Transverse colon (tissue), 4 donors: ENCODE measurements at regions not wholly inside any gene's neighbourhood (a gene's known extent, or its start where the extent isn't known, plus 50 kb on each side); places are given as distances from the start of the nearest gene placed in this dataset.

Experiments
- DNase-seq: peaks from one replicate; pipeline ENCODE4 v3.0.0-alpha.2; 2019
- H3K27ac ChIP-seq, 4 donors: fragments of 200-600 bp; sonication (generic); 2 replicates each; pipeline ENCODE4 v1.5.1; 2016 to 2018; ENCODE audit warnings: inconsistent platforms in 4 of 4
- H3K27me3 ChIP-seq: fragments of 200-600 bp; sonication (generic); 2 replicates; pipeline ENCODE4 v1.5.1; 2017; ENCODE audit warnings: inconsistent platforms
- H3K36me3 ChIP-seq, 4 donors: fragments of 200-600 bp; sonication (generic); 2 replicates each; pipeline ENCODE4 v1.5.1; 2017 to 2019; ENCODE audit warnings: inconsistent platforms in 4 of 4
- H3K4me1 ChIP-seq, 4 donors: fragments of 200-600 bp; sonication (generic); 2 replicates each; pipeline ENCODE4 v1.5.1; 2017 to 2020; ENCODE audit warnings: inconsistent platforms in 4 of 4
- H3K4me3 ChIP-seq, 4 donors: fragments of 200-600 bp; sonication (generic); 1 replicate in 1 of 4; 2 replicates in 3 of 4; pipeline versions ENCODE4 v1.5.1 to v1.6.1; 2017 to 2019; ENCODE audit warnings: inconsistent platforms in 4 of 4
- H3K9me3 ChIP-seq, 2 donors: fragments of 200-600 bp; sonication (generic); 2 replicates each; pipeline ENCODE4 v1.5.1; 2017 to 2019; ENCODE audit warnings: inconsistent platforms in 2 of 2
- EP300 ChIP-seq: sonication (generic); formaldehyde crosslinking; IDR thresholded peaks from one replicate; pipeline ENCODE4 v1.6.1; 2017; ENCODE audit warnings: antibody characterized with exemption, low read depth
- POLR2A ChIP-seq: fragments of 450-650 bp; IDR thresholded peaks from one replicate; pipeline ENCODE4 v1.6.1; 2016; ENCODE audit warnings: antibody characterized with exemption, mild to moderate bottlenecking, moderate library complexity
- POLR2AphosphoS5 ChIP-seq, 3 donors: sonication (generic); formaldehyde crosslinking; IDR thresholded peaks; one replicate each; pipeline ENCODE4 v1.6.1; 2016; ENCODE audit warnings: antibody characterized with exemption in 3 of 3
- WGBS, 2 donors: methylation state at CpG; one replicate each; pipeline ENCODE4 v1.1.5; 2018; ENCODE audit warnings: low coverage in 1 of 2; 5-methylcytosine and 5-hydroxymethylcytosine counted together
- in situ Hi-C, 4 donors: fragments of 200-750 bp; cut with MboI; loops; one replicate each; pipeline versions ENCODE4 v1.15.0 to v1.15.1; 2017; ENCODE audit warnings: low sequenced_read_pairs in 3 of 4, low pct_ligation_motif_present in 1 of 4, low pct_unique_long_range_greater_than_20kb in 1 of 4
- intact Hi-C: fragments of 100-400 bp; cut with DNase I; formaldehyde crosslinking; loops from one replicate; pipeline ENCODE4 v1.15.1; 2023; ENCODE audit warnings: low total_unique reads
- TF ChIP-seq, protein P1 (sequence below), 5 experiments: fragments of 200-600 bp in 3 of 5; fragments of 450-650 bp in 2 of 5; sonication (generic) in 3 of 5; IDR thresholded peaks; 1 replicate in 2 of 5; 2 replicates in 3 of 5; pipeline ENCODE4 v1.5.1; 2016 to 2017; ENCODE audit warnings: antibody characterized with exemption in 5 of 5, inconsistent platforms in 3 of 5, mild to moderate bottlenecking in 2 of 5, moderate library complexity in 1 of 5

DNA sequence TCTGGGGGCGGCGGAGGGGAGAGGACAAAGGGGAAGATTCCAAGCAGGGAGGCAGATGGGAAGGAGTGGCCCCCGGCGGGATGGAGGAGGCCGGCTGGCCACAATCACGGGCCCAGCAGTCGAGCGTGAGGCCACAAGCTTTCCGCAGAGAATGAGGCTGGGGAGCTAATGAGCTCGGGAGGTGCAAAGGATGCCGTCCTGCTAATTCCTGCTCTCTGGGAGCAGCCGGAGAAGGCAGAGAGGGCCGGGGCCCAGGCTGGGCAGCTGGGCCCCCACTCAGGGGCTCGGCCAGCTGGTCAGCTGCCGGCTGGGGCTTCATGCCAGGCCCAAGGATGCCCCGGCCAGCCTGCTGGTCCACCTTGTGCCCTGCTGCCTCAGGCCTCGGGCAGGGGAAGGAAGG is 98.1 kb upstream of the LHX5 start:
- H3K9me3 ChIP-seq: no peaks in the 10 kb centered on the region
- no peaks in the 10 kb centered on the region for H3K36me3 ChIP-seq
- H3K27me3 ChIP-seq: no peaks in the 10 kb centered on the region
- H3K4me3 ChIP-seq: no peak overlapping the region
- in situ Hi-C loops (no loop called here), intact Hi-C loops (no loop called here)
- DNase-seq: no peak
- TF ChIP-seq, protein P1, sequence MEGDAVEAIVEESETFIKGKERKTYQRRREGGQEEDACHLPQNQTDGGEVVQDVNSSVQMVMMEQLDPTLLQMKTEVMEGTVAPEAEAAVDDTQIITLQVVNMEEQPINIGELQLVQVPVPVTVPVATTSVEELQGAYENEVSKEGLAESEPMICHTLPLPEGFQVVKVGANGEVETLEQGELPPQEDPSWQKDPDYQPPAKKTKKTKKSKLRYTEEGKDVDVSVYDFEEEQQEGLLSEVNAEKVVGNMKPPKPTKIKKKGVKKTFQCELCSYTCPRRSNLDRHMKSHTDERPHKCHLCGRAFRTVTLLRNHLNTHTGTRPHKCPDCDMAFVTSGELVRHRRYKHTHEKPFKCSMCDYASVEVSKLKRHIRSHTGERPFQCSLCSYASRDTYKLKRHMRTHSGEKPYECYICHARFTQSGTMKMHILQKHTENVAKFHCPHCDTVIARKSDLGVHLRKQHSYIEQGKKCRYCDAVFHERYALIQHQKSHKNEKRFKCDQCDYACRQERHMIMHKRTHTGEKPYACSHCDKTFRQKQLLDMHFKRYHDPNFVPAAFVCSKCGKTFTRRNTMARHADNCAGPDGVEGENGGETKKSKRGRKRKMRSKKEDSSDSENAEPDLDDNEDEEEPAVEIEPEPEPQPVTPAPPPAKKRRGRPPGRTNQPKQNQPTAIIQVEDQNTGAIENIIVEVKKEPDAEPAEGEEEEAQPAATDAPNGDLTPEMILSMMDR (IDR thresholded peaks at IDR 0.05): no peak
- TF ChIP-seq EP300: no peak
- no peak for TF ChIP-seq POLR2A
- no peak for TF ChIP-seq POLR2AphosphoS5 (IDR thresholded peaks at IDR 0.05)
- H3K4me1 ChIP-seq: no peaks in the 10 kb centered on the region
- WGBS, 2 donors: 60 to 62% methylated on average over 11 to 13 of the region's 17 CpGs
- no peak overlapping the region for H3K27ac ChIP-seq

- no peak for DNase-seq
- H3K4me3 ChIP-seq: no peak overlapping the region
- WGBS, 2 donors: 94% methylated on average over 2 of the region's 2 CpGs; no CpG with 5 or more reads in 1 of the 2 donors
- in situ Hi-C loops: no loop called here
- no peaks in the 10 kb centered on the region for H3K9me3 ChIP-seq
- H3K27me3 ChIP-seq: no peaks in the 10 kb centered on the region
- intact Hi-C loops: no loop called here
- no peak overlapping the region for H3K27ac ChIP-seq
- H3K36me3 ChIP-seq: no peaks in the 10 kb centered on the region
- TF ChIP-seq POLR2AphosphoS5 (IDR thresholded peaks at IDR 0.05) (no peak), EP300 (no peak)
- H3K4me1 ChIP-seq: no peaks in the 10 kb centered on the region
Measured at GRCh38 chr12:113568021-113568420, 96.3 kb upstream of the LHX5 start.

- intact Hi-C loops: no loop called here
- in situ Hi-C loops: no loop called here
Measured at GRCh38 chr12:113565368-113565767, 93.7 kb upstream of the LHX5 start.

GRCh38 chr12:113561068-113561780 is 89.6 kb upstream of the LHX5 start:
- TF ChIP-seq EP300: no peak
- TF ChIP-seq POLR2A: no peak
- no peak for TF ChIP-seq POLR2AphosphoS5 (IDR thresholded peaks at IDR 0.05)
- TF ChIP-seq, protein P1 (IDR thresholded peaks at IDR 0.05): no peak
- intact Hi-C loops (no loop called here), in situ Hi-C loops (no loop called here)

More at GRCh38 chr12:113565368-113565767, 93.7 kb upstream of the LHX5 start:
- Histone ChIP-seq H3K4me1 (no peaks in the 10 kb centered on the region), H3K27me3 (no peaks in the 10 kb centered on the region), H3K4me3 (no peak overlapping the region), H3K36me3 (no peaks in the 10 kb centered on the region), H3K9me3 (no peaks in the 10 kb centered on the region), H3K27ac (no peak overlapping the region)
- WGBS, 2 donors: 40 to 46% methylated on average over 3 to 8 of the region's 8 CpGs
- DNase-seq: no peak
- TF ChIP-seq EP300 (no peak), POLR2A (no peak), POLR2AphosphoS5 (IDR thresholded peaks at IDR 0.05) (no peak)
- TF ChIP-seq, protein P1 (IDR thresholded peaks at IDR 0.05): no peak

More at GRCh38 chr12:113561068-113561780, 89.6 kb upstream of the LHX5 start:
- DNase-seq: no peak
- H3K4me3 ChIP-seq: no peak overlapping the region
- H3K36me3 ChIP-seq: no peaks in the 10 kb centered on the region
- H3K4me1 ChIP-seq: no peaks in the 10 kb centered on the region
- no peak overlapping the region for H3K27ac ChIP-seq
- peaks cover 7% of the 10 kb centered on the region for H3K27me3 ChIP-seq
- no peaks in the 10 kb centered on the region for H3K9me3 ChIP-seq
- 58 to 70% methylated on average over 6 to 18 of the region's 18 CpGs for WGBS, 2 donors
